ENCODE measurements at regions not wholly inside any gene's neighbourhood (a gene's known extent, or its start where the extent isn't known, plus 50 kb on each side); places are given as distances from the start of the nearest gene placed in this dataset.

DNA sequence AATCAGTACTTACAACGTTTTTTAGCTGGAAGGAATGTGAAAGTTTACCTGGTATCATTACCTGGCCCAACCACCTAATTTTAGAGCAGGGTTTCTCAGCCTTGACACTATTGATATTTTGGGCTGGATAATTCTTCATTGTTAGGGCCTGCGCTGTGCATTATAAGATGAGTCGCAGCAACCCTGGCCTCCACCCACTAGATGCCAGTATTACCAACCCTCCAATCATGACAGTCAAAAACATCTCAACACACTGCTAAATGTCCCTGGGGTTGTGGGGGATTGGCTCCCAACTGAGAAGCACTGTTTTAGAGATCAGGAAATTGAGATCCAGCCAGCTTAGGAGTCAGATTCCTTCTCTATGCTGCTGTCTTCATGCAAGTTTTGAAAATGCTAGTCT lies 265.3 kb upstream of the TCF4 start:
- Histone ChIP-seq H3K36me3 (ENCODE audit: control insufficient read depth, insufficient read depth, low read length) (no peaks in the 10 kb centered on the region), H3K4me1 (ENCODE audit: control insufficient read depth, extremely low read depth, insufficient read depth, low read length) (no peaks in the 10 kb centered on the region), H3K4me2 (ENCODE audit: extremely low read depth, insufficient read depth, low read length) (no peak overlapping the region), H3K27me3 (ENCODE audit: control insufficient read depth, insufficient read depth, low read length) (no peaks in the 10 kb centered on the region), H3K4me3 (replicated peaks in 1 of 4; ENCODE audit: control extremely low read depth in 1 of 4, insufficient read depth in 1 of 4, low read depth in 3 of 4, low read length in 4 of 4) (no peak overlapping the region), H2AFZ (ENCODE audit: low read length) (no peak overlapping the region), H3K9me3 (ENCODE audit: control insufficient read depth, insufficient read depth, low read depth, low read length) (no peaks in the 10 kb centered on the region), H3K27ac (ENCODE audit: insufficient read depth, low read length) (no peak overlapping the region), H4K20me1 (ENCODE audit: control insufficient read depth, extremely low read depth, insufficient read depth, low read length) (no peaks in the 10 kb centered on the region), H3K9ac (ENCODE audit: insufficient read depth, low read length) (no peak overlapping the region), H3K79me2 (ENCODE audit: control insufficient read depth, insufficient read depth, low read length) (no peaks in the 10 kb centered on the region)
- no peak for DNase-seq (ENCODE audit: low read depth in 2 of 2)
- TF ChIP-seq EZH2 (IDR thresholded peaks at IDR 0.05; ENCODE audit: low read length, missing control alignments): no peak
- no peak for TF ChIP-seq CTCF (conservative IDR thresholded peaks at IDR 0.05 in 1 of 2, IDR thresholded peaks at IDR 0.05 in 1 of 2; ENCODE audit: low read depth in 1 of 2, low read length in 2 of 2)

- Histone ChIP-seq H2AFZ (ENCODE audit: low read length) (no peak overlapping the region), H3K4me2 (ENCODE audit: extremely low read depth, insufficient read depth, low read length) (no peak overlapping the region), H3K4me3 (replicated peaks in 1 of 4; ENCODE audit: control extremely low read depth in 1 of 4, insufficient read depth in 1 of 4, low read depth in 3 of 4, low read length in 4 of 4) (no peak overlapping the region), H3K36me3 (ENCODE audit: control insufficient read depth, insufficient read depth, low read length) (no peaks in the 10 kb centered on the region), H3K27me3 (ENCODE audit: control insufficient read depth, insufficient read depth, low read length) (no peaks in the 10 kb centered on the region), H3K9ac (ENCODE audit: insufficient read depth, low read length) (no peak overlapping the region), H3K9me3 (ENCODE audit: control insufficient read depth, insufficient read depth, low read depth, low read length) (no peaks in the 10 kb centered on the region), H4K20me1 (ENCODE audit: control insufficient read depth, extremely low read depth, insufficient read depth, low read length) (no peaks in the 10 kb centered on the region), H3K4me1 (ENCODE audit: control insufficient read depth, extremely low read depth, insufficient read depth, low read length) (no peaks in the 10 kb centered on the region), H3K79me2 (ENCODE audit: control insufficient read depth, insufficient read depth, low read length) (no peaks in the 10 kb centered on the region), H3K27ac (ENCODE audit: insufficient read depth, low read length) (no peak overlapping the region)
- no peak for DNase-seq (ENCODE audit: low read depth in 2 of 2)
- TF ChIP-seq CTCF (conservative IDR thresholded peaks at IDR 0.05 in 1 of 2, IDR thresholded peaks at IDR 0.05 in 1 of 2; ENCODE audit: low read depth in 1 of 2, low read length in 2 of 2) (no peak), EZH2 (IDR thresholded peaks at IDR 0.05; ENCODE audit: low read length, missing control alignments) (no peak)
These were observed 262.9 kb upstream of the TCF4 start for GRCh38 chr18:55850904-55851303.

DNA sequence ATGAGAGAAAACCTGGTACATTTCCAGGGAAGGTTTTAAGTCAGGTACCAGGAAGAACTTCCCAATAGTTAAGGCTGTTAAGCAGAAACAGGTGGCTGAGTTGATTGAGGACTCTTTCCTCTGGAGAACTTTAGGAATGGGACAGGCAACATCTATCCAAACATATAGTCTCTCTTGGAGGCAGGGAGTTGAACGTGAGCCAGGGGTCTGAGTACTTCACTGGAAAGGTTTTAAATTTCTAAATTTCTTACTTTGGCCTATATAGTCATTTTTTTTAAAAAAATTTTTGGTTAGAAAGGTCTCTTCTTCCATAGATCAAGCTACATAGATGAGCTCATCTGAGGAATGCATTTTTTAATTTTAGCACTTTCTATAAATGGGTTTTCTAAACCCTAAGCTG lies 261.4 kb upstream of the TCF4 start:
- H3K4me1 ChIP-seq (ENCODE audit: control insufficient read depth, extremely low read depth, insufficient read depth, low read length): no peaks in the 10 kb centered on the region
- H3K27ac ChIP-seq (ENCODE audit: insufficient read depth, low read length): no peak overlapping the region
- H3K9me3 ChIP-seq (ENCODE audit: control insufficient read depth, insufficient read depth, low read depth, low read length): no peaks in the 10 kb centered on the region
- no peak overlapping the region for H2AFZ ChIP-seq (ENCODE audit: low read length)
- no peak overlapping the region for H3K9ac ChIP-seq (ENCODE audit: insufficient read depth, low read length)
- H3K4me2 ChIP-seq (ENCODE audit: extremely low read depth, insufficient read depth, low read length): no peak overlapping the region
- TF ChIP-seq EZH2 (IDR thresholded peaks at IDR 0.05; ENCODE audit: low read length, missing control alignments) (no peak), CTCF (conservative IDR thresholded peaks at IDR 0.05 in 1 of 2, IDR thresholded peaks at IDR 0.05 in 1 of 2; ENCODE audit: low read depth in 1 of 2, low read length in 2 of 2) (no peak)
- no peaks in the 10 kb centered on the region for H3K79me2 ChIP-seq (ENCODE audit: control insufficient read depth, insufficient read depth, low read length)
- DNase-seq (ENCODE audit: low read depth in 2 of 2): no peak
- H3K27me3 ChIP-seq (ENCODE audit: control insufficient read depth, insufficient read depth, low read length): no peaks in the 10 kb centered on the region
- H3K4me3 ChIP-seq (replicated peaks in 1 of 4; ENCODE audit: control extremely low read depth in 1 of 4, insufficient read depth in 1 of 4, low read depth in 3 of 4, low read length in 4 of 4): no peak overlapping the region
- H4K20me1 ChIP-seq (ENCODE audit: control insufficient read depth, extremely low read depth, insufficient read depth, low read length): no peaks in the 10 kb centered on the region
- no peaks in the 10 kb centered on the region for H3K36me3 ChIP-seq (ENCODE audit: control insufficient read depth, insufficient read depth, low read length)

All from fibroblast of lung (primary cell).